ENCODE measurements at regions not wholly inside any gene's neighbourhood (a gene's known extent, or its start where the extent isn't known, plus 50 kb on each side); places are given as distances from the start of the nearest gene placed in this dataset.

- TF ChIP-seq POLR2A (IDR thresholded peaks at IDR 0.05): no peak
- no peak for TF ChIP-seq EP300 (IDR thresholded peaks at IDR 0.05)
Observed at GRCh38 chr11:39442177-39442576, 2017.3 kb downstream of the LRRC4C start.

Measured in ovary (tissue), 1 donor.